Activated T-helper 17 cell treated with anti-CD3 and anti-CD28 coated beads, Interleukin-2, amount 50 U/mL, for 72 hours (primary cell): ENCODE measurements at regions not wholly inside any gene's neighbourhood (a gene's known extent, or its start where the extent isn't known, plus 50 kb on each side); places are given as distances from the start of the nearest gene placed in this dataset.
"Not testable (repeated sequence)": the region's sequence is repeated elsewhere in the genome, so short reads cannot be mapped to it uniquely, and the experiment has no call there.

Experiments
- ATAC-seq: fragments of 150-1000 bp; cut with Tn5 transposase; replicated peaks from 2 replicates; pipeline ENCODE4 v1.10.0; 2021; ENCODE audit warnings: mild to moderate bottlenecking, moderate library complexity
- H3K27ac Mint-ChIP-seq: one replicate; pipeline ENCODE4 v1.8.0; 2022; ENCODE audit warnings: mixed read lengths
- H3K27me3 Mint-ChIP-seq: one replicate; pipeline ENCODE4 v1.8.0; 2022; ENCODE audit warnings: mixed read lengths
- H3K36me3 Mint-ChIP-seq: one replicate; pipeline ENCODE4 v1.8.0; 2022; ENCODE audit warnings: low read depth, mild to moderate bottlenecking, mixed read lengths
- H3K4me1 Mint-ChIP-seq: one replicate; pipeline ENCODE4 v1.8.0; 2022; ENCODE audit warnings: mixed read lengths
- H3K4me3 Mint-ChIP-seq: one replicate; pipeline ENCODE4 v1.8.0; 2022; ENCODE audit warnings: mild to moderate bottlenecking, mixed read lengths
- H3K9me3 Mint-ChIP-seq: one replicate; pipeline ENCODE4 v1.8.0; 2022; ENCODE audit warnings: mixed read lengths

DNA sequence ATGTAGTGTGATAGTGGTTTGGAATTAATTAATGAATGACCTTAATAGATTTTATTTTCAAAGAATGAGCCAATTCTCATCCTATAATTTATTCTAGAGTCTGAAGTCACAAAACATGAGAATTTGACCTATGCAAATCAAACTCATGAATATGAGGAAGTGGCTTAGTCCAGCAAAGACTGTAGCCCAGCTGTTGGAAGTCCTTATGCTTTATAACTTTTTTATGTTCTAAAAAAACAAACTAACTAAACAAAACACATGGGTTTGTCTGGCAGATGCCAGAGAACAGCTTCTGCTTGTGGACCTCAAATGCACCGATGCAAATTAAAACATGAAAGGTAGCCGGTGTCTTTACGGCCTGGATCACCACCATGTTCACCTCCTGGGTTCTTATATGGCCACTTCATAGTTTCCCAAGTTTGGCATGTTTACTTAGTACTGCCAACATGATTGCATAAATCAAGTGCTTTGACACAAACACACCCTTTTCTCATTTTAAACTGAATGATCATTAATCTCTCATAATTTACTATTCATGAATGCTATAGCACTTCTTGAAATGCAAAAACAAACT lies 277.4 kb downstream of the PAPSS1 start:
- Mint-ChIP-seq H3K9me3 (peaks cover 4% of the 10 kb centered on the region), H3K36me3 (no peaks in the 10 kb centered on the region), H3K27me3 (no peaks in the 10 kb centered on the region), H3K4me1 (no peaks in the 10 kb centered on the region), H3K4me3 (no peak overlapping the region), H3K27ac (no peak overlapping the region)
- no peak for ATAC-seq

DNA sequence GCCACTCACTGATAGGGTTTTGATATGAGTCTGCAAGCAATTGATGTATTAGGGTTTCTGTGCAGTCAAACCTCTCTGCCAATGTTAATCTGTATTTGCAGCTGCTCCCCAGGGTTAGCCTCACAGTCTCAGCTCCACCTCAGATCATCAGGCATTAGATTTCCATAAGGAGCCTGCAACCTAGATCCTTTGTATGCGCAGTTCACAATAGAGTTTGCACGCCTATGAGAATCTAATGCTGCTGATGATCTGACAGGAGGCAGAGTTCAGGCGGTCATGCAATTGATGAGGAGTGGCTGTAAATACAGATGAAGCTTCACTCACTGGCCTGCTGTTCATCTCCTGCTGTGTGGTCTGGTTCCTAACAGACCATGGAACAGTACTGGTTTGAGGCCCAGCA lies 280.6 kb downstream of the PAPSS1 start:
- Mint-ChIP-seq H3K4me1 (no peaks in the 10 kb centered on the region), H3K36me3 (no peaks in the 10 kb centered on the region), H3K27me3 (peaks cover 4% of the 10 kb centered on the region), H3K27ac (no peak overlapping the region), H3K9me3 (peaks cover 4% of the 10 kb centered on the region), H3K4me3 (no peak overlapping the region)
- no peak for ATAC-seq

DNA sequence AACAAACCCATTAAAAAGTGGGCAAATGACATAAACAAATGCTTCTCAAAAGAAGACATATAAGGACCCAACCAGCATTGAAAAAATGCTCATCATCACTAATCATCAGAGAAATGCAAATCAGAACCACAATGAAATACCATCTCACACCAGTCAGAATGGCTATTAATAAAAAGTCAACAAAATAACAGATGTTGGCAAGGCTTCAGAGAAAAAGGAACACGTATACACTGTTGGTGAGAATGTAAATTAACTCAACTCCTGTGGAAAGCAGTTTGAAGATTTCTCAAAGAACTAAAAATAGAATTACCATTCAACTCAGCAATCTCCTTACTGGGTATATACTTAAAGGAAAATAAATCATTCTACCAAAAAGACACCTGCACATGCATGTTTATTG lies 283.6 kb downstream of the PAPSS1 start:
- not testable (repeated sequence) for H3K9me3 Mint-ChIP-seq, H3K27ac Mint-ChIP-seq, H3K36me3 Mint-ChIP-seq, H3K4me1 Mint-ChIP-seq, H3K4me3 Mint-ChIP-seq, ATAC-seq
- H3K27me3 Mint-ChIP-seq: peaks cover 12% of the 10 kb centered on the region

DNA sequence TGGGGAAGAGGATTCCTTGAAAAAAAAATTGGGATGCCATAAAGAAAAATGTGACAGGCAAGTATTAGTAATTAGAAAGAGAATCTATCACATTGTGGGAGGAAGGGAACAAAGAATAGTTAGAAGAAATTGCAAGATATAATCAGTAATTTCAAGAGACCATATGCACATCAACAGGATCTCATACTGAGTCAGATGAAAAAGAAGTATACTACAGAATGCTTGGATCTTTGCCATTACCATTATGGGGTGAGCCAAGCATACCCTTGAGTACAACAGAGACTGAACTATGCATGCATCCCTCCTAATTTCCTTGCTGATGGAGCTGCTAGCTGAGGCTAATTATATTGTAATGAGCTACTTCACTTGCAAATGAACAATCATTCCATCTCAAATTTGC lies 287.6 kb downstream of the PAPSS1 start:
- Mint-ChIP-seq H3K9me3 (no peaks in the 10 kb centered on the region), H3K4me3 (no peak overlapping the region), H3K27ac (no peak overlapping the region), H3K4me1 (no peaks in the 10 kb centered on the region), H3K27me3 (peaks cover 18% of the 10 kb centered on the region), H3K36me3 (no peaks in the 10 kb centered on the region)
- no peak for ATAC-seq

DNA sequence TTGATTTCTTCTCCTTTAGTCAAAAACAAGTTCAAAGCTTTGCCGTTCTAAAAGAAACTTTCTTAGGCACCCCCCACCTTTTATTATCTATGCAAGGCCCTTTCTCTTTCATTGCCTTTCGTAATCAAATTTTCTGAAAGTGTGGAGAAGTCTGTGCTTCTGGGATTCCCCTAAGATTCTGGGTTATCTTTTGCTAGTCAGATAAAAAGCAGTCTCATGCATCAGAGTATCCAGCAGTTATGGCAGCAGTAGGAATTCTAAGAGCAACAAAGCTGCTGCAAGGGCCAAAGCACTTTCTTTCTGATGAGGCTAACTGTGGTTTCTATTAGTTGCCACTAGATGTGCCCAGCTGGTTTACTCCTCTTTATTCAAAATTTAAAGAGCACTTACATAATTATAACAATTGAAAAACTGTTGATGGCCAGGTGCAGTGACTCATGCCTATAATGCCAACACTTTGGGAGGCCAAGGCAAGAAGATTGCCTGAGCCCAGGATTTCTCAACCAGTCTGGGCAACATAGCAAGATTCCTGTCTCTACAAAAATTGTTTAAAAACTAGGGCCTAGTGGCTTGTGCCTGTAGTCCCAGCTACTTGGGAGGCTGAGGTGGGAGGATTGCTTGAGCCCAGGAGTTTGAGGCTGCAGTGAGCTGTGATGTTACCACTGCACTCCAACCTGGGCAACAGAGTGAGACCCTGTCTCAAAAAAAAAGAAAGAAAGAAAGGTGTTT lies 296.2 kb downstream of the PAPSS1 start:
- Mint-ChIP-seq H3K4me3 (no peak overlapping the region), H3K36me3 (no peaks in the 10 kb centered on the region), H3K27me3 (no peaks in the 10 kb centered on the region), H3K9me3 (no peaks in the 10 kb centered on the region), H3K27ac (no peak overlapping the region), H3K4me1 (no peaks in the 10 kb centered on the region)
- no peak for ATAC-seq

DNA sequence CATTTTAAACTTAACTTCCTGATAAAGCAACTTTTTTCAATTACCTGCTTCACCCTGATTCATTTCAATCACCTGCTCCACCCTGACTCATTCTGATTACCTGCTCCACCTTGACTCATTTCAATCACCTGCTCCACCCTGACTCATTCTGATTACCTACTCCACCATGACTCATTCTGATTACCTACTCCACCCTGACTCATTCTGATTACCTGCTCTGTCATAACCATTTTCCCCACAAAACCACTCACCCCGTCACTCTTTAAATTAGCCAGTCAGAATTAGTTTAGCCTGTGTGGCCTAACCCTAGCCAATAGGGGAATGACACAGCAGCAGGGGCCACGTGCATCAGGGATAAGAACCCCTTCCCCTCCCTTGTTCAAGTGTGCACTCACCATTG lies 300.5 kb downstream of the PAPSS1 start:
- H3K9me3 Mint-ChIP-seq, H3K4me3 Mint-ChIP-seq, H3K4me1 Mint-ChIP-seq, H3K36me3 Mint-ChIP-seq, H3K27ac Mint-ChIP-seq, H3K27me3 Mint-ChIP-seq: not testable (repeated sequence)
- ATAC-seq: peak; percentile 92

DNA sequence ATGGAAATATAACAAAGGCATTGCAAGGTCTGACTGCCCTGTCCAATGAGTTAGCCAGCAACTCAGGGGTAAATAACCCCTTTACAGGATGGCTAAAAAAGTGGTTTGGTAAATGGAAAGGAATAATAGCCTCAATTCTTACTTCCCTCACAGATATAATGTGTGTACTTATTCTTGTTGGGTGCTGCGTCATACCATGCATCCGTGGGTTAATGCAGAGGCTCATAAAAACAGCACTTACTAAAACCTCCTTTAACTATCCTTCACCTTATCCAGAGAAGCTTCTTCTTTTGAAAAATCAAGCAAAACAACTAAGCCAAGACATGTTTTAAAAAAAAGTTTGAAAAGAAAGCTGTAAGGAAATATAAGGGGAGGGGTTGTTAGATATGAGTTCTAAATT lies 301.0 kb downstream of the PAPSS1 start:
- H3K27me3 Mint-ChIP-seq: peaks cover 11% of the 10 kb centered on the region
- no peak overlapping the region for H3K27ac Mint-ChIP-seq
- no peak overlapping the region for H3K4me3 Mint-ChIP-seq
- no peaks in the 10 kb centered on the region for H3K36me3 Mint-ChIP-seq
- peak; percentile 55 for ATAC-seq
- H3K4me1 Mint-ChIP-seq: no peaks in the 10 kb centered on the region
- H3K9me3 Mint-ChIP-seq: no peaks in the 10 kb centered on the region

DNA sequence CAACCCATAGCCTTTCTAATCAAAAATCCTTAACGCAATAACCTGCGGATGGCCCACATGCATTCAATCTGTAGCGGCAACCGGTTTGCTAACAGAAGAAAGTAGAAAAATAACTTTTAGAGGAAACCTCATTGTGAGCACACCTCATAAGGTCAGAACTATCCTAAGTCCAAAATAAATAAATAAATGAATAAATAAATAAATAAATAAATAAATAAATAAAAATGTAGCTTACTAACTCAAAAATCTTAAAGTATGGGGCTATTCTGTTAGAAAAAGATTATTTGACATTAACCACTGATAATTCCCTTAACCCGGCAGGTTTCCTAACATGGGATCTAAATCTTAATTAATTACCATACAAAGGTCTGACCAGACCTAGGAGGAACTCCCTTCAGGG lies 304.5 kb downstream of the PAPSS1 start:
- not testable (repeated sequence) for H3K4me3 Mint-ChIP-seq, H3K4me1 Mint-ChIP-seq, H3K27ac Mint-ChIP-seq, ATAC-seq, H3K36me3 Mint-ChIP-seq, H3K9me3 Mint-ChIP-seq
- H3K27me3 Mint-ChIP-seq: peaks cover 17% of the 10 kb centered on the region

DNA sequence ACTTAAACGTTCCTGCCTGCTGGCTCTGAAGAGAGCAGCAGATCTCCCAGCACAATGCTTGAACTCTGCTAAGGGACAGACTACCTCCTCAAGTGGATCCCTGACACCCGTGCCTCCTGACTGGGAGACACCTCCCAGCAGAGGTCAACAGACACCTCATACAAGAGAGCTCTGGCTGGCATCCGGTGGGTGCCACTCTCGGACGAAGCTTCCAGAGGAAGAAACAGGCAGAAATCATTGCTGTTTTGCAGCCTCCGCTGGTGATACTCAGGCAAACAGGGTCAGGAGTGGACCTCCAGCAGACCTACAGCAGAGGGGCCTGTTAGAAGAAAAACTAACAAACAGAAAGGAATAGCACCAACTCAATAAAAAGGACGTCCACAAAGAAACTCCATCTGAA lies 310.2 kb downstream of the PAPSS1 start:
- peaks cover 15% of the 10 kb centered on the region for H3K27me3 Mint-ChIP-seq
- not testable (repeated sequence) for H3K27ac Mint-ChIP-seq, H3K36me3 Mint-ChIP-seq, H3K4me3 Mint-ChIP-seq, ATAC-seq, H3K4me1 Mint-ChIP-seq
- H3K9me3 Mint-ChIP-seq: peaks cover 12% of the 10 kb centered on the region

DNA sequence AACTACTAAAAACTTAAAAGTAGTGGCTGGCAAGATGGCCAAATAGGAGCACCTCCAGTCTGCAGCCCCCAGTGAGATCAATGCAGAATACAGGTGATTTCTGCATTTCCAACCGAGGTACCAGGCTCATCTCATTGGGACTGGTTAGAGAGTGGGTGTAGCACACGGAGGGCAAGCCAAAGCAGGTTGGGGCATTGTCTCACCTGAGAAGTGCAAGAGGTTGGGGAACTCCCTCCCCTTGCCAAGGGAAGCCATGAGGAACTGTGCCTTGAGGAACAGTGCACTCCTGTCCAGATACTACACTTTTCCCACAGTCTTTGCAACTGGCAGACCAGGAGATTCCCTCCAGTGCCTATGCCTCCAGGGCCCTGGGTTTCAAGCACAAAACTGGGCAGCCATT lies 311.1 kb downstream of the PAPSS1 start:
- Mint-ChIP-seq H3K4me3 (no peak overlapping the region), H3K27me3 (peaks cover 11% of the 10 kb centered on the region), H3K36me3 (no peaks in the 10 kb centered on the region), H3K27ac (no peak overlapping the region), H3K4me1 (no peaks in the 10 kb centered on the region), H3K9me3 (peaks cover 12% of the 10 kb centered on the region)
- no peak for ATAC-seq

DNA sequence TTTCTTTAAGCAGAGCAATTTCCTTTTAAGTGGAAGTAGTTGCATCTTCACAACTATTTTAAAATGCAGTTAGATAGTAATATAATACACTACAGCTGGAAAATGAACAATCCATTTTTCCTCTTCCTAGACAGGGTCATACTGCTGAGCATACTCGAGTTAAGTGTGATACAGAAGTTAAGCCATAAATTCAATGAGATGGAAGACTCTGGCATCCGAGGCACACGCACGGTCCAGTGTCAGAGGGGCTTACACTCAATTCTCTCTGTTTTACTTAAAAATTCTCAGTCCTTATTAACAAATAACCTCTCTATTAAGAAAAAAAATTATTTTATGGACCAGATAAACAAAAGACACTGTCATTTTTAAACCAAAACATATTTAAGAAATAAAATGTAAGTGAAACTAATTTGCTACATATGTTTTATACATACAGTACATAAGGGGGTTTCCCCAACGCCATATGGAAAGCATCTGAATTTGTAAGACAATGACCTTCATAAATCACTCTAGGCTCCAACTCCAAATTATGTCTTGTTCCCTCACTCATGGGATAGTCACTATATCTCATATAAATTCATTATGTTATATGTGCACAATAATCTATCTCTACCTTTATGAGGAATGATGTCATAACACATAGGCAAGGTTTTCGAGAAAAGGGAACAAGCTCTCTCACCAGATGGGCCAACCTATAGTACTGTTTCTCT lies 315.3 kb downstream of the PAPSS1 start:
- no peak overlapping the region for H3K4me3 Mint-ChIP-seq
- no peak overlapping the region for H3K27ac Mint-ChIP-seq
- no peaks in the 10 kb centered on the region for H3K9me3 Mint-ChIP-seq
- H3K4me1 Mint-ChIP-seq: no peaks in the 10 kb centered on the region
- H3K36me3 Mint-ChIP-seq: no peaks in the 10 kb centered on the region
- H3K27me3 Mint-ChIP-seq: peaks cover 7% of the 10 kb centered on the region
- ATAC-seq: no peak

DNA sequence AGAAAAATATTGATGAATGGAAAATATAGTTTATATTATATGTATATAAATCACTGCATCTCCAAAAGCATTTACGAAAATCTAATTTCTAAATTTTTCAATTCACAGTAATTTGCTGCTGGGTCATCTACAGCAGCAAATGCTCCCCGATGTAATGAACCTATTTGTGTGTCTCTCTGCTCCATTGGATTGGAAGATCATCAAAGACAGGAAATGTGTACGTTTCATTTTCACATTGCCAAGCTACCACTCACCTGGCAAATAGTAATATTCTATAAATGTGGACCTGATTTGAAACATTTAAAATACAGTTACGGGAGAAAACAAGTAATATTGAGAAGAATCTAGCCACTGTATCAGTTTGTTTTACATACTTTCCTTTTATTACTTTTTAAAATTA lies 317.7 kb downstream of the PAPSS1 start:
- Mint-ChIP-seq H3K4me3 (no peak overlapping the region), H3K27ac (no peak overlapping the region), H3K4me1 (no peaks in the 10 kb centered on the region), H3K27me3 (peaks cover 11% of the 10 kb centered on the region), H3K36me3 (no peaks in the 10 kb centered on the region), H3K9me3 (no peaks in the 10 kb centered on the region)
- no peak for ATAC-seq

DNA sequence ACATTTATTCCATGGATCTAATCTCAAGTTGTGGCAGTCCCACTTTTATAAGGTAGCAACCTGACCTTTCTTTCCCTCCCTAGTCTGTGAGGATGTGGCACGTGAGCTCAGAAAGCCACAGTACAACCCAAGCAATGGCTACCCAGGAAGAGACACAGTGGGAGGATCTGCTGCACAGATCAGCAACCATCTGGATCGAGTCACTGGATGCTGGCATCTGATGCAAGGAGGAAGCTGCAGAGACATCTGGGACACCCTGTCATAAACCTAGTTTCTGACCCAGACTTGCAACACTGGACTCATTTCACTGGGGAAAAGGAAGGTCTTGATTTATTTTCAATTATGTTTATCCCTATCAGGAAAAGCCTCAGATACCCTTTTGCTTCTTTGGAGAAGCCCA lies 327.1 kb downstream of the PAPSS1 start:
- Mint-ChIP-seq H3K4me3 (no peak overlapping the region), H3K4me1 (no peaks in the 10 kb centered on the region), H3K27me3 (peaks cover 3% of the 10 kb centered on the region), H3K9me3 (no peaks in the 10 kb centered on the region), H3K36me3 (no peaks in the 10 kb centered on the region), H3K27ac (no peak overlapping the region)
- ATAC-seq: no peak

DNA sequence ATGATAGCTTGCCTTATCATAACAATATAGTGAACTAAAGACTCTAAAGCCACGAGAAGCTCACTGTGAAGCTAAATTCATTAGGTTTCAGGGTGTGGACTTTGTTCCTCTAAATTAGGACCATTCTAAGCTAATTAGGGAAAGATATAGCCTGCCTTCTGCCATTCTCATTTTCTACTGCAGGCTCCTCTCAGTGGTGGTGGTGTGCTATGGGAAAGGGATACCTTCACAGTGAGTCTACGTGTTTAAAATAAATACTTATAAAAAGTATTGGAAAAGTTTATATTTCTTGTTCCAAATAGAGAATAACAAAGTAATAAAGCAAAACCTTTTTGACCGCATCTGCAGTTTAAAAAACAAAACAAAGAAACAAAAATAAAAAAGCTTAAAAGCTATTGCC lies 327.7 kb downstream of the PAPSS1 start:
- Mint-ChIP-seq H3K4me1 (no peaks in the 10 kb centered on the region), H3K27ac (no peak overlapping the region)

DNA sequence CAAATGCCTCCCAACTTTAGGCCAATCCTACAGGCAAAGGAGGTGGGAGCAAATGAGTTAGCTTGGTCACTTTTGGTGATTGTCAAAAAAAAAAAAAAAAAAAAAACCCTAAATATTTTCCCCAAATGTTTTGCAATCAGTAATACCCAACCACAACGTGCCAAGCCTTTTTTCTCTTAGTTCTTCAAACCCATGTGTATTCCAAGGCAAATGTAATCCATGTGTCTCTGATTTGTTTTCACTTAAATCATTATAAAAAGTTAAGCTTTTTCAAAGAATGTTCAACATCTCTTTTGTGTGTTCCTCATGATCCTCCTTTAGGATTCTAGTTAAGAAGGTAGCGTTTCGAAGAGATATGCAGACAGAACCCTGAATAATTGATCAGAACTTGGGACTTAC lies 328.4 kb downstream of the PAPSS1 start:
- H3K36me3 Mint-ChIP-seq: no peaks in the 10 kb centered on the region
- H3K4me1 Mint-ChIP-seq: no peaks in the 10 kb centered on the region
- no peak for ATAC-seq
- H3K27ac Mint-ChIP-seq: no peak overlapping the region
- no peaks in the 10 kb centered on the region for H3K9me3 Mint-ChIP-seq
- H3K27me3 Mint-ChIP-seq: peaks cover 3% of the 10 kb centered on the region
- H3K4me3 Mint-ChIP-seq: no peak overlapping the region

More for the DNA sequence above, 327.7 kb downstream of the PAPSS1 start:
- no peak for ATAC-seq
- peaks cover 3% of the 10 kb centered on the region for H3K27me3 Mint-ChIP-seq
- no peaks in the 10 kb centered on the region for H3K9me3 Mint-ChIP-seq
- no peaks in the 10 kb centered on the region for H3K36me3 Mint-ChIP-seq
- no peak overlapping the region for H3K4me3 Mint-ChIP-seq
